Non-pigmented ciliary epithelial cell (primary cell): ENCODE measurements at regions not wholly inside any gene's neighbourhood (a gene's known extent, or its start where the extent isn't known, plus 50 kb on each side); places are given as distances from the start of the nearest gene placed in this dataset.

ENCODE experiments used
- DNase-seq: peaks from one replicate; pipeline ENCODE4 v3.0.0-alpha.2; 2010; ENCODE audit warnings: low read depth

GRCh38 chr17:79539944-79540705 is 70.7 kb downstream of the RBFOX3 start:
- no peak for DNase-seq

DNA sequence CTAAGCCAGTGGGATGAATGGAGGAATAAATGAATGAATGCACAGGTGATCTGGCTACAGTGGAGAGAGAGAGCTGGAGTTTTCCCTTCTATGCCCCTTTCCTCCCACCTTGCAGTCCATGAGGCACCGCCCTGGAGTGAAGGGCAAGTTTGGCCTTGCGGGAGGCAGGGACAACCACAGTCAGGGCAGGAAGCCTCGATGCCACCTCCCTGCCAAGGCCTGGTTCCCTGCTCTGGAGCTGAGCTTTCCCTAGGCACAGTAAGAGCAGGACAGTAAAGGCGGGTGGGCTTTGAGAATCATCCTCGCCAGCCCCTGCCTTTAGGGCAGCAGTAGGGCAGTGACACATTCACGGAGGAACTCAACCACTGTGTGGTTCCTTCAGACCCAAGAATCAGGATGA is 72.6 kb downstream of the RBFOX3 start:
- no peak for DNase-seq

DNA sequence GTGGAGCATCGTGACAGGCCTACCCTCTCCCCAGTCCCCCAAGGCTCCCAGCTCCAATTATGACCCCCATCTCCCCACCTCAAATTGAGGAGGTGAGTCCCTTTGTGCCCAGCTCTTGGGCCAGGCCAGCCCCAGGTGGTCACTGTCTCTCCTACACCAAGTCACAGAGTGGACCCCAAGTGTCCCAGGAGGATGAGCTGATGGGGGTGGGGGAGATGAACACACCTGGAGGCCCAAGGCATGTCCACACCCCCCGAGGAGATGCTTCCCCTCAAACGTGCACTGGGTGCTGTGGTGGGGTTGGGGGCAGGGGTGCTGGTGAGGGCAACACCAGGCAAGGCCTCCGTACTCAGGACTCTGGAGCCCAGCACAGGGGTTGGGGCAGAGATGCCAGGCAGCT is 73.2 kb downstream of the RBFOX3 start:
- no peak for DNase-seq

- DNase-seq = no peak
These were observed 73.8 kb downstream of the RBFOX3 start for GRCh38 chr17:79537061-79537460.

DNA sequence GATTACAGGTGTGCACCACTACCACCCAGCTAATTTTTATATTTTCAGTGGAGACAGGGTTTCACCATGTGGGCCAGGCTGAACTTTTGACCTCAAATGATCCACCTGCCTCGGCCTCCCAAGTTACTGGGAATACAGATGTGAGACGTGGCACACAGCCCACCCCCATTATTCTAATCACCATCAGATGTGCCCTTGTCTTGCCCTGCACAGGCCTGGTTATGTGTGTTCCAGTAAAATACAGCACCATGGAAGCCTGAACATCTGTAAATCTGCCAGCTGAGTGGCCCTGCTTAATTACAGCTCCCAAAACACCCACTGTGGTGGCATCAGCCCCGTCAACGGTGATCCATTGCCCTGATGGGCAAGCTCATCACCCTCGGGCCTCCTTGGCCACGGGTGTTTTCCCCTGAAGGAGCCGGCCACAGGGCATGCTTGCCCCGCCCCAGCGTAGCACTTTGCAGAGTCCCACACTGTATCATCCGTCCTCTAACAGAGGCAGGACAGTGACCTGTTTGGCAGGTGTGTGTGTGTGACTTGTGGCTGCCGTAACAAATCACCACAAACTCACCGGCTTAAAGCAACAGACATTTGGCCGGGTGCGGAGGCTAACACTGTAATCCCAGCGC is 74.5 kb downstream of the RBFOX3 start:
- no peak for DNase-seq

GRCh38 chr17:79535728-79536025 is 75.2 kb downstream of the RBFOX3 start:
- DNase-seq = no peak

- no peak for DNase-seq
These were observed 75.8 kb downstream of the RBFOX3 start for GRCh38 chr17:79534851-79535727.

DNA sequence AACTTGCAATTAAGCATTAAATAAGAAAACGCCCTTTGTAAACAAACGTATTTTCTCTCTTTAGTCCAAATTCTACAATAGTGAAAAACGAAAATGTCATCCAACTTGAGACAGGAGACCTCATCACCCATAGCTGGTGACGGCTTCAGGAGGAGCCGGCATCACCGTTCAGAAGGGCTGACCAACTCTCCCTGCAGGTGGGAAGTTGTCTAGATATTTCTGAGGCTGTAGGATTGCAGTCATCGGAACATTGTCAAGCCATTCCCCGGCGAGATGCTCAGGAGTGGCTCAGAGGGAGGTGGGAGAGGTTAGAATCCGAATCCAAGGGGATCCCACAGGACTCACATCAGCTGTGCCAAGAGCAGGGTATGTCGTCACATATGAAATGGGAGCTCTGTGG is 76.7 kb downstream of the RBFOX3 start:
- no peak for DNase-seq

- no peak for DNase-seq
These were observed 77.7 kb downstream of the RBFOX3 start for GRCh38 chr17:79533116-79533515.

DNA sequence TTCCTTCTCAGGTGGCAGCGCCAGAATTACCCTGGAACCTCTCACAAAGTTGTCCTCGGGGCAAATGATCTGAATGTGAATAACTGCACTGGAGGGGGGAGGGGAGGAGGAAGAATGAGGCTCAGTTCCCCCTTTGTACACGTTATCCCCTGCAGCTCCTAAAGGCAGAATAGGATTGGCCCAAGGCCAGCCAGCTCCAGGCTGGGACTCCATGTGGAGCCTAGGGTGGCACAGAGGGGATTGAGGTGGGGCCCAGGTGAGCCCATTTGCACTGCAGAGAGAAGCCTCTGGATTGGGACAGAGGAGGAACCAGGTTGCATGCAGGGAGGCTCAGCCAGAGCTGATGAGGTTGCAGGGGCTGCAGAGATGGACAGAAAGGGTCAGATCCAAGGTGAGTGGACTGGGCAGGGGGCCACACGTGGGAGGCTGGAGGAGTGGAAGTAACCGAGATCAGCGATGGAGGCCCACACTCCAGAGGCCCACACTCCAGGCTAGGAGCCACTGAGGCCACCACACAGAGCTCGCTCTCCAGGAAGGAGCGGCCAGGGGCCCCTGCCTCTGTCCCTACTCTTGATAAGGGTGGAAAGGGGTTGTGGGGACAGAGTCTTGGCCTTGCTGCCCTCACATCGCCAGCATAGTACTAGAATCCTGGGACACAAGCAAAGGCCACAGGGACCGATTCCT is 78.6 kb downstream of the RBFOX3 start:
- DNase-seq = no peak

DNA sequence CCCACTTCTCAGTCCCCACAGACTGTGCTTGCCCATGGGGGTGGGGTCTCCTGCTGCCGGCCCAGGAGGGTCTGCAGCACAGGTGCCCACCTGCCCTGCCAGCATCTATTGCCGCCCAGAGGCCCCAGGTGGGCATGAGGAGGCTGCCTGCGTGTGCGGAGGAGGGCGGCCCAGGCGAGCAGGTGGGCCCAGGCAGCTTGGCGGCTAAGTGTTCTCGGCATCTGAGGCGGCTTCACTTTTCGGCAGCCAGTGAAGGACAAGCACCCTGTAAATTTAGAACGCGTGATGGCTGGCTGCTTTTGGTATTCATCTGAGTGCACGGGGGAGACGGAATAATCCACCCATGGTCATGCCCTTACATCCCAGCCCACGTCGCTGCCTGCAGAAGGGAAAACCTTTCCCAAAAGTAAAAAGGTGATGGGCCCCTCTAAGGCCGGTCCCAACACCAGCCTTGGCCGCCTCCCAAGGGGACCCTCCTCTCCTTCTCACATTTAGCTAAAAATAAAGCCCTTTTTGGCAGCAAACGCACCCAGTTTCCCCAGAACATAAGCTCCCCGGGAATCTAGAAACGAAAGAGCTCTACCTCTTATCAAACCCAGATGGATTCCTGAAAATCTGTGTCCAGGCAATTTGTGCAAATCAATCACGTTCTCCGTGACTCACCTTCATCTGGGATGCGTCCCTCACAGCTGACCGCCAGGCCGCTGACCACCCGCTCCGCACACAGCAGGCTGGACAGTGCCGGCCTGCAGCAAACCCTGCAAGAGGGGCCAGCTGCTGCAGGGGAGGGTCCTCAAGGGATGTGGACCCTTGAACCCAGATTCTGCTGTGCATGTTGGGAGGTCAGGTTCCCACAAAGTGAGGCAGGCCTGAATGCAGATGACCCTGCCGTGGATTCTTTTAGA is 79.4 kb downstream of the RBFOX3 start:
- no peak for DNase-seq

GRCh38 chr17:79530361-79531105 is 80.3 kb downstream of the RBFOX3 start:
- no peak for DNase-seq

DNA sequence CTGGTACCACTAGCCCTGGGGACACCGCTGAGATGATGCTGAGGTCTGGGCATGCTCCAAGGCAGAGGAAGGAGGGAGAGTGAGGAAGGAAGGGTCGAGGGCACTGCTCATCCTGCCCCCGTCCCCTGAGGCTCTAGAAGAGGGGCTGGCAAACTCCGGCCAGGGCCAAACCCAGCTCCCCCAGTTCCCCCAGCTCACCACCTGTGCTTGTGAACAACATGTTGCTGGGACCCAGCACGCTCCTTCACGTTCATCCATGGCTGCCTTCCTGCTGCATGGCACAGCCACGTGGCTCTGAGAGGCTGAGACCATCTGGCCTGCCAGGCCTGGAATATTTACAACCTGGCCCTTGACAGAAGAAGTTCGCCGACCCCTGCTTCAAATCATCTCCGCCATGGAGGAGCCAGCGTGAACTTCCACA is 81.2 kb downstream of the RBFOX3 start:
- no peak for DNase-seq

- DNase-seq = no peak
These were observed 82.2 kb downstream of the RBFOX3 start for GRCh38 chr17:79528592-79529125.

DNA sequence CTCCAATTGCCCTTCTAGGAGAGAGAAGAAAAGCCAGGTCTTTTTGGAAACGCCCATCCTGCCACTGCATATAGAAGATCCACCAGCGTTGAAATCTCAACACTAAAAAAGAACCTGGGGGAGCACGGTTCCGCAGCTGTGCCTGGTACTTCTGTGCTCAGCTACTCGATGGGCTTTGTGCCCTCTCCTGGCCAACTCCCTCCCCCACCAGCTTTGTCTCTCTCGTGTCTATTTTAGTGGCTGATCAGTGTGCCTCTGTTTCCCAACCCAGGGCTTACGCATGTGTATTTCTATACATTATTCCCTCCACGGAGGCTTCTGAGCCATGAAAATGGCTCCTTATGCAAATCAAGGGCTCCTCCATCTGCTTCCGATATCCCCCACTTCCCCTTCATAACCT is 83.5 kb downstream of the RBFOX3 start:
- DNase-seq = no peak

GRCh38 chr17:79525793-79526677 is 84.8 kb downstream of the RBFOX3 start:
- no peak for DNase-seq

DNA sequence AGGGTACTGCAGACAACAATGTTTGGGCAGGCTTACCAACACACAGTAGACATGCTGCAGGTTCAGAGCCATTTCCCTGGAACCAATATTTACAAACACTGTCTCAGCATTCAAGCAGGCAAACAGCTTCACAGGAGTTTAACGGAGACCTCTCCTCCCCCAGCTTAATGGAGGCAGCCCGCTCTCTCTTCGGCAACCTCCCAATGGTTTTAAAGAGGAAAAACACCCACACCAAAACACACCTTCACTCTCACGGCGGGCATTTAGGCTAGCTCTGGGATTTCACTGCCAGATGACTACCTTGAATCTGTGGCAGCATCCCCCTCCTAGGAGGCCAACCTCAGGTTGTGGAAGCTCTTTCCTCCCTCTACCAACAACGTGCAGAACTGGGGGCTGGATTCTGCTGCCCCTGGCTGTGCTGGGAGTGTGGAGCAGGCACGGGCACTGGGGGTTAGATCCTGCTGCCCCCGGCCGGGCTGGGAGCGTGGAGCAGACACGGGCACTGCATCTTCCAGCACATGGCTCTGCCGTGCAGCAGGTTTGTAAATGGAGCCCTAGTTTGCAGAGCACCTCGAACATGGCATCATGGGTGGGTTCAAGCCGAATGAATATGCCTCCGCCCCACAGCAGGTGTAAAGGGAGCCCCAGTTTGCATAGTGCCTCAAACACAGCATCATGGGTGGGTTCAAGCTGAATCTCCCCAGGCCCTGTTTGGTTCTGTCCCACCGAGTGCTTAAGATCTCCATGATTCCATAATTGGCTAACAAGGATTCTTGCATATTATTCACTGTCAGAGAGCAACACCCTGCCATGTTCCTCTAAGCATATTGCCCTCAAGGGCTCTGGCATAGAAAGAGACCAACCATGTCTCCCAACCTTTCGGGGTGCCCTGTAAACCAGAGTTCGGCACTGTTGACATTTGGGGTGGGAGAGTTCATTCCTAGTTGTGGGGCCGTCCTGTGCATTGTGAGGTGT is 86.4 kb downstream of the RBFOX3 start:
- no peak for DNase-seq

DNA sequence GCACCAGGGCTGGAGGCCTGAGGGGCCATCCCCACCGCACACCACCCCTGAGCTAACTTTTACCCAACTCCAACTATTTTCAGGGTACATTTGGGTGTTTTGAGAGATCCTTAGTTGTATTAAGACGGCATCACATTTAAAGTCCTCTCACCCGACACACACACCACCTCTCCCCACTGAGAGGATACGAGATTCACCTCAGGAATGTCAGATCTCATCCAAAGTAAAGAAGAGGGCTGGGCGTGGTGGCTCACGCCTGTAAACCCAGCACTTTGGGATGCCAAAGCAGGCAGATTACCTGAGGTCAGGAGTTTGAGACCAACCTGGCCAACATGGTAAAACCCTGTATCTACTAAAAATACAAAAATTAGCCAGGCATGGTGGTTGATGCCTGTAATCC is 88.4 kb downstream of the RBFOX3 start:
- no peak for DNase-seq
